SIG-M5 treated with dmso at 0.1 percent for 504 hours (cell line): ENCODE measurements at regions not wholly inside any gene's neighbourhood (a gene's known extent, or its start where the extent isn't known, plus 50 kb on each side); places are given as distances from the start of the nearest gene placed in this dataset.
"Not testable (repeated sequence)": the region's sequence is repeated elsewhere in the genome, so short reads cannot be mapped to it uniquely, and the experiment has no call there.

Source experiments
- DNase-seq: peaks from one replicate; lab custom pipeline; 2025; ENCODE audit not compliant: unreplicated experiment; lab: John Stamatoyannopoulos, UW

DNA sequence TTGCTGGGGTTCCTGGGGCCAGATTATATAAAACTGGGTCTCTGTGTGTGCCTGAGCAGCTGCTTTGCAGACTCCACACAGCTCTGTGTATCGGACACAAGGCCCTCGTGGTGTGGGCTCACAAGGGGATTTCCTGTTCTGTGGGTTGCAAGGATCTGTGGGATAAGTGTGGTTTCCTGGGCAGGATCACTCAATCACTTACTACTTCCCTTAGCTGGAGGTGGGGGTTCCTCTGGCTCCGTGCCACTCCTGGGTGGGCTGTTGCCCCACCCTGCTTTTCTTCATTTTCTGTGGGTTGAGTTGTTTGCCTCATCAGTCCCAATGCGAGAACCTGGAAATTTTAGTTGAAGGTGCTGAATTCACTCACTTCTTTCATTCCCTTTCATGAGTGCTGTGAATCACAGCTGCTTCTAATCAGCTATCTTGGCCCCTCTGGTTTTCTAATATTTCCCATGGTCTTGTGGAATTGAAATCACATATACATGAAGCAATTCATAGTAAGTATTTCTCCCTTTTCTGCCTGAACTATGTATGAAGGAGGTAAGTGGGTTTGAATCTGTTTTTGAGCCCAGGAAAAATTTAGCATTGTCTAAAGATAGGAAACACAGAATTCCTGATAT is 196.3 kb downstream of the DCDC2C start:
- DNase-seq: no peak

GRCh38 chr2:3902131-3902530 is 198.8 kb downstream of the DCDC2C start:
- DNase-seq: no peak

DNA sequence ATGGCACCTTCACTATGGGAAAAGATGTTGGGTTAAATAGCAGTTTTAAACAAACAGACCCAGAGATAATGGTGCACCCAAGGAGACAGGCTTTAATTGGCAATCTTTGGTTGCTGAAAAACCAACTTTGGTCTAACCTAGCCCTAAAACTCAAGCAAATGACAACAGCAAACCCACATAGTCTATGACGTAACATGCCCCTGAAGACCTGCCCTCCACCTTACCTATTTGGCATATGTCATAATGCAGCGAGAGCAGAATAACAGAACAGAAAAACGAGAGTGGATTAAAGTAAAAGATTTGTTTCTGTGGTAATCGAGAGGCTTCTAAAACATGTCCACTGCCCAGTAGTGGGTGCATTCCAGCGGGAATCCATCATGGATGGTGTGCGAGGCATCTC is 200.7 kb downstream of the DCDC2C start:
- no peak for DNase-seq

DNA sequence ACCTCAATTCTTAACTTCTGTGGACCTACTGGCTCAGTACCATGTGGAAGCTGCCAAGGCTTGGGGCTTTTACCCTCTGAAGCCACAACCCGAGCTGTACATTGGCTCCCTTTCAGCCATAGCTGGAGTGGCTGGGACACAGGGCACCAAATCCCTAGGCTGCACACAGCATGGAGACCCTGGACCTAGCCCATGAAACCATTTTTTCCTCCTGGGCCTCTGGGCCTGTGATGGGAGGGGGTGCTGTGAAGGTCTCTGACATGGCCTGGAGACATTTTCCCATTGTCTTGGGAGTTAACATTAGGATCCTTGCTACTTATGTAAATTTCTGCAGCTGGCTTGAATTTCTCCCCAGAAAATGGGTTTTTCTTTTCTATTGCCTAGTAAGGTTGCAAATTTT is 205.1 kb downstream of the DCDC2C start:
- DNase-seq: not testable (repeated sequence)

DNA sequence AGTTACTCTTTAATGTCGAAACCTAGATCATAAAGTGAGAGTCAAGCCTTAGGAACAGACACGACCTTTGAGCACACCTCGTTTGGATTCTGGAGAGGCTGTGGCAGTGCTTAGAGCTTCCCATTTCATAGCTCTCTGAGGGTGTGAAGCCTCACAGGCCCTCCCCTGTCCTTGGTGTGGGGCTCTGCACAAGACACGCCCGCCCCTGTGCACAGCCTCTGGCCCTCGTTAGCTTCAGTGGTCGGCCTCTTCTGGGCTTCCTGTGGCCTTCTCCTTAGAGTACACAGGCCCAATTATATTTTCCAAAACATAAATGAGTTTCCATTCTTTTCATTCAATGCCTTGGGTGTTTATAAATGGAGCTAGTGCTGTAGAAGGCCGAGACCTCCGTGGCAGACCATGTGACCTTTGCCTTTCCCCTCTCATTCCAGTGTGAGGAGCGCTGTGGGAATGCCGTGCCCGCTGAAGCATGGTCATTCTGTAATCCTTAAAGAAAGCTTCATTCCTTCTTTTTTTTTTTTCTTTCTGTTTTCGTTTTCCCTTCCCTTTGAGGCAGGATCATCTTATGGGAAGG is 208.6 kb downstream of the DCDC2C start:
- no peak for DNase-seq

DNA sequence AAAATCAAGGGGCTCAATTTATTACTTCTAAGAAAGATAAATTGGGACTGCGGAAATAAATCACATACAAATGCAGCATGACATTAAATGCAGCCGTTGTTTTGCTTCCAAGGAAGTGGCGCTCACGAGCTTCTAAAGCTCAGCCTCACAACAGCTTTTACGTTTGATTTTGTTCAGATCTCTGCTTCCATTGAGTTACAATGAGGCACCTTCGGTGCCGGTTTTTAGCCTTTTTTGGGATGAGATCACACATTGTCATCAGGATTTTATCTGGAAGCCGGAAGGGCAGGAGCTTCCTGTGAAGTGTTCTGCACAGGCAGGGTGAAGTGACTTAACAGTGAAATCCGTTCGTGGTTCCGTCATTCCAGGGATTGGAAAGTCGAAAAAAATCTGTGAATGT is 209.8 kb downstream of the DCDC2C start:
- DNase-seq: no peak

- DNase-seq: no peak
Measured at GRCh38 chr2:3914241-3914640, 210.9 kb downstream of the DCDC2C start.

DNA sequence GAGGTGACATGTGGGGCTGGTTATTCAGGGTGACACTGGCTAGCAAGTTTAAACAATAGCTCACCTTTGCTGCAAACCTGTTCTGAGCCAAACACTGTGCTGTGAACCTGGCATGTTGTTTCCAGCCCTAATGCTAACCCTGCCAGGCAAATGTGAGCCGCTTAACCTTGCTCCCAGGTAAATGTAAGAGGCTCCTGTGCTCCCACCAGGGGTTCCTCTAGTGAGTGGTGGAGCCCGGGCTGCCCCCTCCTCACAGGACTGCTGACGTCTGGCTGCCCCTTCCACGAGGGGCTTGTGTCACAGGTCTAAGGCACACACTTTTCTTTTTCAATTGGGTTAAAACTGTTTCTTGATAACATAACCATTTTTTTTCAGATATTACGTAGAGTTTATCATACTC is 223.7 kb downstream of the DCDC2C start:
- DNase-seq: no peak

DNA sequence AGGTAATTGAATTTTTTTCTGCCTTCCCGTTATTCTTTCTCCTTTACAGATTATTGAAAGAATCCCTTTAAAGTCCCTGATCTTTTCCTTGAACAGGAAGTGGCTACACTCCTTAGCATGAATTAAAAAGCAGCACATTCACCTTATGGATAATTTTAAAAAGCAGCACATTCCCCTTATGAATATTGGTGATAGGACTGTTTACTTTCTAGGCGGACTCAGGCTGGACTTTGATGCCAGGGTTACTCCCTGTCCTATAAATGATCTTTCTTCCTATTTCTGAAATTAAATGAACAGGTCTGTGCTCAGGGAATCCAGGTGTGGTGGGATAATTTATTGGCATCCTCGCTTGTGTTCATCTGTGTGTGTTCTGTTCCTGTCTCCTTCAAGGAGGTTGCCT is 226.0 kb downstream of the DCDC2C start:
- no peak for DNase-seq

GRCh38 chr2:3930246-3930645 is 226.9 kb downstream of the DCDC2C start:
- no peak for DNase-seq

DNA sequence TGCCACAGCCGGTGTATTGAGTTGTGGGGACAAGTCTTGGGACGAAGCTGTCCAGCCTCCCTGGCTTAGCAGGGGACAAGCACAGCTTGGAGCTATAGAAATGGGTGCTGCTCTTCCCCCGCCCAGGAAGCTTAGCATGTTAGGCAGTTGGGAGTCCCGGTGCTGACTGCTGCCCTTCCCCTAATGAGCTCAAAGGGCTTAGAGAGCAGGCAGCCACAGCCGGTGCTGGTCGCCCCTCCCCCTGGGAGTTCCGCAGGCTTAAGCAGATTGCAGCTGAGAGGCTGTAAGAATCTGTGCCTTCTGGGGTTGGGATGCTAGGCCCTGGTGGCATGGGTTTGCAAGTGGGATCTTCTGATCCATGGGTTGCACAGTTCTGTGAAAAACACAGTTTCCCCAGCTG is 237.3 kb downstream of the DCDC2C start:
- no peak for DNase-seq

GRCh38 chr2:3942841-3943240 is 239.5 kb downstream of the DCDC2C start:
- DNase-seq: no peak

DNA sequence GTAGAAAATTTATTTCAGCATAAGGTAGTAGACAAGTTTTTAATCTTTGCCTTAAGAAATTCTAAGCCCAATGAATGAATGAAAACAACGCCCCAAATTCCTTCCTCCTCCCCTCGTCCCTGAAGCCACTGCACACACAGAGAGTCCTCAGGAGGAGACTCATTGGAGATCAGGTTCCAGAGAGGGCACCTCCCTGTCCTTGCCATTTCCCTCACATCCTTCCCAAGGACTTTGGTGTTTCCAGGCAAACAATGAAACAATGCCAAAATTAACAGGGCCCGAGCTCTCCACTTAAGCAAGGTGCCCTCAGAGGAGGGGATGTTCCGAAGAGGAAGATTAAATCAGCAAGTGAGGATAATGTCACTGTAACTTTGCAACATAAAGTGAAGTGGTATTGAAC is 240.7 kb downstream of the DCDC2C start:
- no peak for DNase-seq

GRCh38 chr2:3944841-3945240 is 241.5 kb downstream of the DCDC2C start:
- DNase-seq: no peak

DNA sequence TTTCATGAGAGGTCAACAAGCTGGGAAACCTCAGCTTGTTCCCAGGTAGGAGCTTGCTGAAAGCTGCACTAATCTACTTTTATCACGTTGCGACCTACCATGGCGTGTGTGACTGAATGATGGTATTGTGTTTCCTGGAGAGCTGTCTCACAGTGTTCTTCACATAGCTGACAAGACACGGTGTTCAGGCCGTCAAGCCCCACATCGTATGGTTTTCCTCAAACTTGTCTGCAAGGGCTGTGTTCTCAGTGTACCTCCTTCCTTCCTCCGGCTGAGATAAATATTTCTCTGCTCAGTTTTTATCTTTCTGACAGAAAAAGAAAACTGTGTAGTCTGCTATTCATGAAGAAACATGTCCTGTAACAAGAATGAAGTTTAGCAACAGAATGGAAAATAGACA is 244.8 kb downstream of the DCDC2C start:
- no peak for DNase-seq

DNA sequence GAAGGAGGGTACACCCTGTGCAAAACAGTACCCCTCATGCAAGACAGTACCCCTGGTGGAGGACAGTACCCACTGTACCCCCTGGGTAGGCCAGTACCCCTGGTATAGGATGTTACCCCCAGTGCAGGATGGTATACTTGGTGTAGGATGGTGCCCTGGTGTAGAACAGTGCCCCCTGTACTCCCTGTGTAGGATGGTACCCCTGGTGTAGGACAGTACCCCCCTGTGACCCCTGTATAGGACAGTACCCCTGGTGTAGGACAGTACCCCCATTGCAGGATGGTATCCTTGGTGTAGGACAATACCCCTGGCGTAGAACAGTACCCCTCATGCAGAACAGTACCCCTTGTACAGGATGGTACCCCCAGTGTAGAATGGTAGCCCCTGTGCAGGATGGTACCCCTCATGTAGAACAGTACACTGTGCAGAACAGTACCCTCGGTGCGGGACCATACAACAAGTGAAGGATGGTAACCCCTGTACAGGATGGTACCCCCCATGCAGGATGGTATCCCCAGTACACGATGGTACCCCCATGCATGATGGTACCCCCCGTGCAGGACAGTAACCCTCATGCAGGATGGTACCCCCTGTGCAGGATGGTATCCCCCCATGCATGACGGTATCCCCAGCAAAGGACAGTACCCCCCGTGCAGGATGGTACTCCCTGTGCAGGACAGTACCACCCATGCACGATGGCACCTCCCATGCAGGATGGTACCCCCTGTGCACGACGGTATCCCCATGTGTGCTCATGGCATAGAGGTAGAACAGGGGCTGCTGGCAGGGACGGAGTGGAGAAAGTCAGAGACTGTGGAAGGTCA is 248.0 kb downstream of the DCDC2C start:
- DNase-seq: no peak

GRCh38 chr2:3952866-3953516 is 249.6 kb downstream of the DCDC2C start:
- no peak for DNase-seq

- DNase-seq: no peak
Measured at GRCh38 chr2:3954261-3954660, 250.9 kb downstream of the DCDC2C start.

GRCh38 chr2:3956406-3956805 is 253.0 kb downstream of the DCDC2C start:
- no peak for DNase-seq

- DNase-seq: no peak
Measured at GRCh38 chr2:3956892-3957291, 253.5 kb downstream of the DCDC2C start.

DNA sequence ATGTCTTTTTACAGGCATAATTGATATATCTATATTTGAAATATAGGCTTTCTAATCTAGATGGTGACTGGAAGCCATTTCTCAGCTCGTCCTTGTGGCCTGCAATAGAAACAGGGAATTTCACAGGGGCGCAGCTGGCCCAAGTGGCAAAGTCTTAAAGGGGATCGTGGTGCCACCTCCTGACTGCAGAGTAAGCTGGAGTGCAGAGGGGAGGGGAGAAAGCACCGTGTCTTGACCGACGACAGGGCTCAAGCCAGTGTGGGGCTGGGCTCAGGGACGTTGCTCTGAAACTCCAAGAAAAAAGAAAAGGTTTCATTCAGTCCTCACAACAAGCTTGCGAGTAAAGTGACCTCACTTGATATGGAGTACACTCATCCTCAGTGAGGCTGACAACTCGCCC is 255.1 kb downstream of the DCDC2C start:
- DNase-seq: no peak

DNA sequence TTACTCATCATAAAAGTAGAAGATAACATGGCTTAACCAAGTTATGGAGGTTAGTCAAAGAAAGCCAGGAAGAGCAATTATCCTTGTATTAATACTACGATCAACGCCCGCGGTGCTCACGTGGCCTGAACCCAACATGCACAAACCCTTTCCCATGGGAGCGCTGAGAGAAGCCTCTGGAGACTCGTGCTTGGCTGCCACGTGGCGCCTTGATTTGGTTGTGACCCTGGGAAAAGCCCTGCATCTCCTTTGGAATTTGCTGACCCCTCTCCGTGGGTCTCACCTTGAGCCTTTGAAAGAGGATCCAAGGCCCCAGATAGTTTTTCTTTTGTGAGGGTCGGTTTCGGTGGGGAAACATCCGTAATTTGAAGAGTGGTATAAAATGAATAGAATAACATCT is 255.6 kb downstream of the DCDC2C start:
- no peak for DNase-seq
